HCT116 (cell line): ENCODE measurements at regions not wholly inside any gene's neighbourhood (a gene's known extent, or its start where the extent isn't known, plus 50 kb on each side); places are given as distances from the start of the nearest gene placed in this dataset.

ENCODE experiments used
- CTCF ChIP-seq, 3 experiments: fragments of 200-600 bp in 1 of 3; sonication (generic) in 1 of 3; IDR thresholded peaks in 2 of 3; conservative IDR thresholded peaks in 1 of 3; 2 replicates each; pipeline ENCODE4 v1.5.1; 2012 to 2017; ENCODE audit warnings: low read depth in 2 of 3, low read length in 2 of 3, antibody characterized with exemption in 1 of 3, borderline replicate concordance in 1 of 3, control low read depth in 1 of 3, mild to moderate bottlenecking in 1 of 3, mixed read lengths in 1 of 3, mixed run types in 1 of 3, moderate library complexity in 1 of 3; ENCODE audit not compliant: insufficient read depth in 1 of 3
- EZH2 ChIP-seq: fragments of 200-600 bp; sonication (generic); IDR thresholded peaks from 2 replicates; pipeline ENCODE4 v1.6.1; 2017; ENCODE audit warnings: antibody characterized with exemption, mixed run types
- JUND ChIP-seq: IDR thresholded peaks from 2 replicates; pipeline ENCODE4 v1.6.1; 2012
- POLR2A ChIP-seq: IDR thresholded peaks from 2 replicates; pipeline ENCODE4 v1.7.0; 2011; ENCODE audit warnings: borderline replicate concordance; ENCODE audit not compliant: insufficient read depth, insufficient read length; ENCODE audit errors: extremely low read depth
- POLR2AphosphoS5 ChIP-seq: IDR thresholded peaks from 2 replicates; pipeline ENCODE4 v1.6.1; 2011; ENCODE audit warnings: mild to moderate bottlenecking, low read depth, low read length, moderate library complexity
- RAD21 ChIP-seq: IDR thresholded peaks from 2 replicates; pipeline ENCODE4 v1.6.1; 2012; ENCODE audit warnings: low read depth, mild to moderate bottlenecking
- SRF ChIP-seq: IDR thresholded peaks from 2 replicates; pipeline ENCODE4 v1.6.1; 2012; ENCODE audit warnings: low read depth
- ZFX ChIP-seq: fragments of 450-650 bp; IDR thresholded peaks from 2 replicates; pipeline ENCODE4 v1.6.1; 2017
- TF ChIP-seq, protein P1 (sequence below): IDR thresholded peaks from 2 replicates; pipeline ENCODE4 v1.6.1; 2012; ENCODE audit warnings: low read depth
- TF ChIP-seq, protein P2 (sequence below): IDR thresholded peaks from 2 replicates; pipeline ENCODE4 v1.6.1; 2012
- TF ChIP-seq, protein P3 (sequence below): IDR thresholded peaks from 2 replicates; pipeline ENCODE4 v1.6.1; 2012

- TF ChIP-seq RAD21 (peak; percentile 56), EZH2 (no peak), JUND (no peak), CTCF (IDR thresholded peaks at IDR 0.05 in 2 of 3, conservative IDR thresholded peaks at IDR 0.05 in 1 of 3; ENCODE audit: borderline replicate concordance in 1 of 3, insufficient read depth in 1 of 3, low read depth in 2 of 3, low read length in 2 of 3) (peak; percentile 15 to 55 (median 53); a peak in 4 of 6 replicates), POLR2AphosphoS5 (no peak), ZFX (peak; percentile 21; the same call in 1 of the 2 replicates), POLR2A (no peak), SRF (no peak)
- TF ChIP-seq, protein P1, sequence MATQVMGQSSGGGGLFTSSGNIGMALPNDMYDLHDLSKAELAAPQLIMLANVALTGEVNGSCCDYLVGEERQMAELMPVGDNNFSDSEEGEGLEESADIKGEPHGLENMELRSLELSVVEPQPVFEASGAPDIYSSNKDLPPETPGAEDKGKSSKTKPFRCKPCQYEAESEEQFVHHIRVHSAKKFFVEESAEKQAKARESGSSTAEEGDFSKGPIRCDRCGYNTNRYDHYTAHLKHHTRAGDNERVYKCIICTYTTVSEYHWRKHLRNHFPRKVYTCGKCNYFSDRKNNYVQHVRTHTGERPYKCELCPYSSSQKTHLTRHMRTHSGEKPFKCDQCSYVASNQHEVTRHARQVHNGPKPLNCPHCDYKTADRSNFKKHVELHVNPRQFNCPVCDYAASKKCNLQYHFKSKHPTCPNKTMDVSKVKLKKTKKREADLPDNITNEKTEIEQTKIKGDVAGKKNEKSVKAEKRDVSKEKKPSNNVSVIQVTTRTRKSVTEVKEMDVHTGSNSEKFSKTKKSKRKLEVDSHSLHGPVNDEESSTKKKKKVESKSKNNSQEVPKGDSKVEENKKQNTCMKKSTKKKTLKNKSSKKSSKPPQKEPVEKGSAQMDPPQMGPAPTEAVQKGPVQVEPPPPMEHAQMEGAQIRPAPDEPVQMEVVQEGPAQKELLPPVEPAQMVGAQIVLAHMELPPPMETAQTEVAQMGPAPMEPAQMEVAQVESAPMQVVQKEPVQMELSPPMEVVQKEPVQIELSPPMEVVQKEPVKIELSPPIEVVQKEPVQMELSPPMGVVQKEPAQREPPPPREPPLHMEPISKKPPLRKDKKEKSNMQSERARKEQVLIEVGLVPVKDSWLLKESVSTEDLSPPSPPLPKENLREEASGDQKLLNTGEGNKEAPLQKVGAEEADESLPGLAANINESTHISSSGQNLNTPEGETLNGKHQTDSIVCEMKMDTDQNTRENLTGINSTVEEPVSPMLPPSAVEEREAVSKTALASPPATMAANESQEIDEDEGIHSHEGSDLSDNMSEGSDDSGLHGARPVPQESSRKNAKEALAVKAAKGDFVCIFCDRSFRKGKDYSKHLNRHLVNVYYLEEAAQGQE: no peak
- TF ChIP-seq, protein P2, sequence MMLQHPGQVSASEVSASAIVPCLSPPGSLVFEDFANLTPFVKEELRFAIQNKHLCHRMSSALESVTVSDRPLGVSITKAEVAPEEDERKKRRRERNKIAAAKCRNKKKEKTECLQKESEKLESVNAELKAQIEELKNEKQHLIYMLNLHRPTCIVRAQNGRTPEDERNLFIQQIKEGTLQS: no peak
- TF ChIP-seq, protein P3, sequence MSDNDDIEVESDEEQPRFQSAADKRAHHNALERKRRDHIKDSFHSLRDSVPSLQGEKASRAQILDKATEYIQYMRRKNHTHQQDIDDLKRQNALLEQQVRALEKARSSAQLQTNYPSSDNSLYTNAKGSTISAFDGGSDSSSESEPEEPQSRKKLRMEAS: no peak
These were observed 72.8 kb upstream of the NR5A2 start for GRCh38 chr1:199954699-199955098.
